ENCODE measurements at regions not wholly inside any gene's neighbourhood (a gene's known extent, or its start where the extent isn't known, plus 50 kb on each side); places are given as distances from the start of the nearest gene placed in this dataset.

DNA sequence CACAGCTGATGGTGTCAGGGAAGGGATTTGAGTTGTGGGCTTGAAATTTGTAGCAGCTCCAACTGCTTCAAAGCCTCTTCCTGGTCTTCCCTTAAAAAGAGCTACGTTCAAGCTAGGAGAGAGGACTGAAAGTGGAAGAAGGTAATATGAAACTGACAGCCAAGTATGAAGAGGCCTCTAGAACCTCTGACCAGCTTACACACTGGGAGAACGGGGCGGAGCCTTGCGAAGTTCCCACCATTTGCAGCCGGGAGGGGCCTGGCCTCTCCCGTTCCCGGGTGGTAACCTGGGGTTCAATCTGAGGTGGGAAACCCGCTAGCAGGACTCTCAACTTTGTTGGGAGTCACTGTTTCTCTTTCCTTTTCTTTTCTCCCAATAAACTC, 97.8 kb upstream of the PDE10A start:
- H3K9me3 ChIP-seq: peaks cover 5% of the 10 kb centered on the region
- no peak overlapping the region for H3K4me3 ChIP-seq
- H3K4me1 ChIP-seq: no peaks in the 10 kb centered on the region
- no peaks in the 10 kb centered on the region for H3K27me3 ChIP-seq
- WGBS: 87% methylated on average over 8 of the region's 8 CpGs
- H3K27ac ChIP-seq: no peak overlapping the region
- no peak for DNase-seq (ENCODE audit: low spot score in 2 of 2)
- TF ChIP-seq POLR2AphosphoS5 (IDR thresholded peaks at IDR 0.05) (no peak), CTCF (IDR thresholded peaks at IDR 0.05) (no peak)
- no peaks in the 10 kb centered on the region for H3K36me3 ChIP-seq

- no peaks in the 10 kb centered on the region for H3K27me3 ChIP-seq
- no peak overlapping the region for H3K27ac ChIP-seq
- 86% methylated on average over 7 of the region's 7 CpGs for WGBS
- no peaks in the 10 kb centered on the region for H3K36me3 ChIP-seq
- no peak for DNase-seq (ENCODE audit: low spot score in 2 of 2)
- H3K4me1 ChIP-seq: no peaks in the 10 kb centered on the region
- peaks cover 5% of the 10 kb centered on the region for H3K9me3 ChIP-seq
- TF ChIP-seq EP300 (IDR thresholded peaks at IDR 0.05) (no peak), CTCF (IDR thresholded peaks at IDR 0.05) (no peak), POLR2A (IDR thresholded peaks at IDR 0.05) (no peak), POLR2AphosphoS5 (IDR thresholded peaks at IDR 0.05) (no peak)
- no peak overlapping the region for H3K4me3 ChIP-seq
Observed at GRCh38 chr6:165760126-165760802, 97.2 kb upstream of the PDE10A start.

- Histone ChIP-seq H3K9me3 (peaks cover 5% of the 10 kb centered on the region), H3K36me3 (no peaks in the 10 kb centered on the region), H3K4me1 (no peaks in the 10 kb centered on the region), H3K27ac (no peak overlapping the region), H3K4me3 (no peak overlapping the region), H3K27me3 (no peaks in the 10 kb centered on the region)
- no peak for DNase-seq (ENCODE audit: low spot score in 2 of 2)
- TF ChIP-seq CTCF (IDR thresholded peaks at IDR 0.05) (no peak), POLR2AphosphoS5 (IDR thresholded peaks at IDR 0.05) (no peak), EP300 (IDR thresholded peaks at IDR 0.05) (no peak), POLR2A (IDR thresholded peaks at IDR 0.05) (no peak)
Observed at GRCh38 chr6:165758441-165758840, 95.4 kb upstream of the PDE10A start.

- TF ChIP-seq POLR2A (IDR thresholded peaks at IDR 0.05): no peak
- TF ChIP-seq CTCF (IDR thresholded peaks at IDR 0.05): no peak
- no peak for TF ChIP-seq EP300 (IDR thresholded peaks at IDR 0.05)
- no peak for TF ChIP-seq POLR2AphosphoS5 (IDR thresholded peaks at IDR 0.05)
- no peaks in the 10 kb centered on the region for H3K9me3 ChIP-seq
- DNase-seq (ENCODE audit: low spot score in 2 of 2): no peak
- no peaks in the 10 kb centered on the region for H3K27me3 ChIP-seq
- no peaks in the 10 kb centered on the region for H3K36me3 ChIP-seq
- no peak overlapping the region for H3K4me3 ChIP-seq
- WGBS: 47% methylated on average over 4 of the region's 4 CpGs
- H3K27ac ChIP-seq: no peak overlapping the region
- H3K4me1 ChIP-seq: no peaks in the 10 kb centered on the region
Observed at GRCh38 chr6:165755583-165755982, 92.5 kb upstream of the PDE10A start.

- no peak for DNase-seq (ENCODE audit: low spot score in 2 of 2)
- H3K4me3 ChIP-seq: no peak overlapping the region
- H3K27me3 ChIP-seq: no peaks in the 10 kb centered on the region
- H3K4me1 ChIP-seq: no peaks in the 10 kb centered on the region
- no peak for TF ChIP-seq CTCF (IDR thresholded peaks at IDR 0.05)
- no peak for TF ChIP-seq POLR2AphosphoS5 (IDR thresholded peaks at IDR 0.05)
- TF ChIP-seq EP300 (IDR thresholded peaks at IDR 0.05): no peak
- TF ChIP-seq POLR2A (IDR thresholded peaks at IDR 0.05): no peak
- H3K27ac ChIP-seq: no peak overlapping the region
- no peaks in the 10 kb centered on the region for H3K9me3 ChIP-seq
- no peaks in the 10 kb centered on the region for H3K36me3 ChIP-seq
Observed at GRCh38 chr6:165753506-165753905, 90.5 kb upstream of the PDE10A start.
